ENCODE measurements at regions not wholly inside any gene's neighbourhood (a gene's known extent, or its start where the extent isn't known, plus 50 kb on each side); places are given as distances from the start of the nearest gene placed in this dataset.

GRCh38 chr13:62627226-62627625, 1211.6 kb upstream of the PCDH20 start:
- TF ChIP-seq CTCF (IDR thresholded peaks at IDR 0.05; ENCODE audit: low read length) (no peak), EZH2phosphoT487 (IDR thresholded peaks at IDR 0.05; ENCODE audit: low read length) (no peak), EZH2 (optimal IDR thresholded peaks at IDR 0.05; ENCODE audit: low read depth, low read length) (no peak)

Measured in MM.1S (cell line).